ENCODE measurements at regions not wholly inside any gene's neighbourhood (a gene's known extent, or its start where the extent isn't known, plus 50 kb on each side); places are given as distances from the start of the nearest gene placed in this dataset.

GRCh38 chr20:55783381-55783780, 221.9 kb downstream of the CBLN4 start:
- DNase-seq (ENCODE audit: low spot score) = no peak

GRCh38 chr20:55782912-55783253, 222.4 kb downstream of the CBLN4 start:
- DNase-seq (ENCODE audit: low spot score) = no peak

GRCh38 chr20:55782224-55782911, 223.0 kb downstream of the CBLN4 start:
- DNase-seq (ENCODE audit: low spot score) = no peak

GRCh38 chr20:55778796-55779195, 226.5 kb downstream of the CBLN4 start:
- DNase-seq (ENCODE audit: low spot score) = no peak

DNA sequence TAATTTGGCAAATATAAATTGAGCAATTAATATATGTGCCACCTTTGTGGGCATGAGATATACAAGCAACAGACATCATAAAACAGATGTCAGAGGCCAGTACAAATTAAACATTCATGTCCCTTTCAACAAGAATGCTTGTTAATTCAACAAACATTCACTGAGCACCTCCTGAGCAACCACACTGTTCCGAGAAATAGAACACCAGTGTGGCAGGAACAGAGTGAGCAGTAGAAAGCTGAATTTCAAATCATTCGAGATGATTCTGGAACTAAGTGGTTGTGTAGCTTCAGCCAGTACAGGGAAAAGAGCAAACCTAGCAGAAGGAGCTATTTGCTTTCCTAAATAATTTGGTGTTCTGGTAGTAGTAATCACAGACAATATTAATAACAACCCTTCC, 227.7 kb downstream of the CBLN4 start:
- no peak for DNase-seq (ENCODE audit: low spot score)

DNA sequence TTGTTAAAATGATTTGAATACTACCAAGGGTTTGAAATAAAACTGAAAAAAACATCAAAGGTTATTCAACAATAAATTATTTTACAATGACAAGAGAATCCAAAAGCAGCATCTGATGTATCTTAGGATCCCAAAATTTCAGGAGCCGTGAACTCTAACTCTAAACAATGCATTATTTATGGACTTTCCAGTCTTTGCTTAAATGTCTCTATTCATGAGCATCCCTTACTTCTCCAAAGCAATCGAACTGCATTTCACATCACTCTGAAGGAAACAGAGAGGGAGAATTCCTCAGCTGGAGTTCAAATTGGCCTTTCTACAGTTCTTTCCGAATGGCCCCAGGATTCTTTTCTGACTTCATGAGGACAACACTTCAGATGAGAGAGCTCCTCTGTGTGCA, 229.1 kb downstream of the CBLN4 start:
- no peak for DNase-seq (ENCODE audit: low spot score)

GRCh38 chr20:55774628-55775027, 230.7 kb downstream of the CBLN4 start:
- DNase-seq (ENCODE audit: low spot score) = no peak

GRCh38 chr20:55761797-55762196, 243.5 kb downstream of the CBLN4 start:
- no peak for DNase-seq (ENCODE audit: low spot score)

GRCh38 chr20:55761100-55761499, 244.2 kb downstream of the CBLN4 start:
- DNase-seq (ENCODE audit: low spot score) = no peak

DNA sequence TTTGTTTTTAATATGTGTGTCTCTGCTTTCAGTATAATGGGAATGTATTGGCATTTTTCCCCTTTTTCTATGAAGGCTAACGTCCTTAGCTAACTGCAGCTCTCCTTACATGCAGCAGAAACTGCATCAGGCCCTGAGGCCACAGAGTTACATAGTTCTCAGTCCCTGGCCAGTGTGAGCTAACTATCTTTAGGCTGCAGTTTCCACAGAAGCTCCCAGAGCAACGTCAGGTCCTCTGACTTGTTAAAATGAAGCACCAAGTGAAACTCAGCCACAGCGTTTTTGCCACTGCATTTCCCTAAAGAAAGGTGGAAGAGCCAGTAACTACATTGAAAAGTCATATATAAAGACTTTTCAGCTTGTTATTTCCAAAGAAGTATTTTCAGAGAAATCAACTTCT, 244.7 kb downstream of the CBLN4 start:
- DNase-seq (ENCODE audit: low spot score) = no peak

- DNase-seq (ENCODE audit: low spot score) = no peak
These were observed 249.5 kb downstream of the CBLN4 start for GRCh38 chr20:55755861-55756260.

- DNase-seq (ENCODE audit: low spot score) = no peak
These were observed 249.9 kb downstream of the CBLN4 start for GRCh38 chr20:55755411-55755810.

GRCh38 chr20:55746723-55747122, 258.6 kb downstream of the CBLN4 start:
- no peak for DNase-seq (ENCODE audit: low spot score)

- DNase-seq (ENCODE audit: low spot score) = no peak
These were observed 259.5 kb downstream of the CBLN4 start for GRCh38 chr20:55745840-55746239.

DNA sequence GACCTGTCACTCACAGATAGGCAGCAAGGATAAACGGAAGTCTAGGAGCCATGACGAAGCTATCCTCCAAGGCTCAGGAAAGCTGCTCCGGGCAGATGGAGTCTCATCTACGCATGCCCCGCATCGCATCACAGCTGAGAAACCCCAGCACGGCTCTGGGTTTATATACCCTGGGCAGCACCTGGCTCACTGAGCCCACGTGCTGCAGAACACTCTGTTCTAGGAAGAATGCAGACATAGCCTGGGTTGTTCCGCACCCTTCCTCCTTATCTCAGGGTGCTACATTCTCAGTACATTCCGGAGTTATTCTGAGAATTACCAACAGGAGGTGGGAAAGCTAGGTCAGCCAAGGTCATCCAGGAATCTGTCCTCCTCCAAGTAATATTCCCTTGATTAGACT, 260.4 kb downstream of the CBLN4 start:
- no peak for DNase-seq (ENCODE audit: low spot score)

- DNase-seq (ENCODE audit: low spot score) = no peak
These were observed 263.5 kb downstream of the CBLN4 start for GRCh38 chr20:55741801-55742200.

DNA sequence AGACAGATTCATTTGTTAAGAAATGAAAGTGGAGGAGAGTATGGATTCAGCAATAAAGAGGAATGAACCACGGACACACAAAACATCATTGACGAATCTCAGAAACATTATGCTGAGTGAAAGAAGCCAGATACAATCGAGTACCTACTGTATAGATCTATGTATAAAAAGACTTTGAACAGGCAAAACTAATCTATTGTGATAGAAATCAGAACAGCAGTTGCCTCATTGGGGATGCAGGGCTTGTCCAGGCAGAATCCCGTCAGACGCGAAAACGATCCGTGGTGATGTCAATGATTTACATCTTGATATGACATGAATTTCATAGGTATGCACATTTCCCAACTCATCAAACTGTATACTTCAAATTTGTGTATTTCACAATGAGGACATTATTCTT, 265.2 kb downstream of the CBLN4 start:
- DNase-seq (ENCODE audit: low spot score) = no peak

DNA sequence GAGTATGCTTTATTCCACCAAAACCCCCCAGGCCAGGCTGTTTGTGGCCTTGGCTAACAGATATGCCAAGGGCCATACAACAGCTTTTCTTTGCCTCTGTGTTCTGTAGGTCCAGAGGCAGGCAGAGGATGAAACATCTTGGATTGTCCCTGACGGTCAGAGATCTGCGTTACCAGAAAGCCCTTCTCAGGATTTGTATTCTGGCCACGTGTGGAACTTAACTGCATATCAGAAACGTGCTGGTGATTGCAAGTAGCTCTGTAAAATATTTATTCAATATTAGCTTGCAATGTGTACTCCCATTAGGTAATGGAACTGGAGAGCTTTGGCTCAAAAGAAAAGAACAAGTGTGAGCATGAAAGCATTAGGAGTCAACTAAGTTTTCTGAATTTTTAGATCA, 275.0 kb downstream of the CBLN4 start:
- no peak for DNase-seq (ENCODE audit: low spot score)

GRCh38 chr20:55714736-55715135, 290.6 kb downstream of the CBLN4 start:
- no peak for DNase-seq (ENCODE audit: low spot score)

- DNase-seq (ENCODE audit: low spot score) = no peak
These were observed 291.2 kb downstream of the CBLN4 start for GRCh38 chr20:55714082-55714481.

DNA sequence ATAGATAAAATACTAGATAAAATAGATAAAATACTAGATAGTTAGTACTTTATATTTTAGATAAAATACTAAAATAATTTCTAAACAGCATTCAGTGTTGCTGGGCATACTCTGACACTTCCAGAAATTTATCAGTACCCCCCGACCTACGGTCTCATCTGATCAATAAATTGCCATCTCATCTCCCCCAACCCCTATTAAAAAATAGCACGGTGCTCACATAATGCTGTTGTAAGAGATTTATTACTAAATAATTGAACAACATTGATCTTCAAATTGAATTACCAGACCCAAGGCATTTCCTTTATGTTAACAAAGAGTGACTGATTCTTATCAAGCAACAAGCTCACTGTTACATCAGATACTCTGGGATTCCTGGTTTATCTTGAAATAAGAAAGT, 300.9 kb downstream of the CBLN4 start:
- no peak for DNase-seq (ENCODE audit: low spot score)

GRCh38 chr20:55701467-55701866, 303.9 kb downstream of the CBLN4 start:
- DNase-seq (ENCODE audit: low spot score) = no peak

DNA sequence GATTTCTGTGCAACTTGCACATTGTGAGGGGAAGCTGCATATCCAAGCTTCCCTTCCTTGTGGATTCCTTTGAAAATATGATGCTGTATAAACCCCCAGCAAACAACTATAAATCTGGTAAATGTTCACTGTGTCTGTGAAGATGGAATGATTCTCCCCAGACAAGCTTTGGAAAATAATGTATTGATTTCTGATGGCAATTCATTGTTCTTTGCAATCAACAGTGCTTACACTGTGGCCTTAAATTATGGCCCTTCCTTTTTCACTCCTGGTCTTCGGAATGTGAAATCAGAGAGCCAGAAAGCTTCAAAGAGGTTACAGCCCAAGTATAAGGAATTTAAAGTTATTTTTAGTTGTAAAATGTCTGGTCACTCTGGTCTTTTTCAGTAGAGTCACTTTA, 308.8 kb downstream of the CBLN4 start:
- DNase-seq (ENCODE audit: low spot score) = no peak

DNA sequence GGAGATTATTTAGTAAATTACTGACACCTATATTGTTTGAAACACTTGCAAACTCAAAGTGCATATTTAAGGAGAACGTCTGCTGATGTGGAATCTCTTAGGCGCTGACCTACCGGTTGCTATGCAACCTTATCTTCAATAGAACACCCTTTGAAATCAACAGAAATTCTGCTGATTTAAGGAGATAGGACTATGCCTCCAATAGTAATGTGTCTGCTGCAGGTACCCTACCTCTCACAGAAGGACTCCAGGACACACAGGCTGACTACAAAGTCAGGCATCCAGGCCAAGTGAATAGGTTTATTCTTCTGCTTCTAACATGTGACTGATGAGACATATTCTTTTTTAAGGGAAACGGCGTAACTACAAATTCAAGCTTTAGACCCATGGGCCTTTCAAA, 311.7 kb downstream of the CBLN4 start:
- no peak for DNase-seq (ENCODE audit: low spot score)

All from HT-29 (cell line).